Astrocyte of the spinal cord (primary cell): ENCODE measurements at regions not wholly inside any gene's neighbourhood (a gene's known extent, or its start where the extent isn't known, plus 50 kb on each side); places are given as distances from the start of the nearest gene placed in this dataset.
"Not testable (repeated sequence)": the region's sequence is repeated elsewhere in the genome, so short reads cannot be mapped to it uniquely, and the experiment has no call there.

Experiments used
- DNase-seq: peaks from one replicate; pipeline ENCODE4 v3.0.0; 2011; ENCODE audit warnings: low read depth, low spot score
- H3K4me3 ChIP-seq: 2 replicates; pipeline ENCODE4 v1.5.1; 2011; ENCODE audit warnings: low read depth, mild to moderate bottlenecking, low read length, moderate library complexity
- in situ Hi-C: cut with HindIII; loops from 2 replicates; pipeline ENCODE4 v1.10.0; 2017; ENCODE audit warnings: low sequenced_read_pairs
- TF ChIP-seq, protein P1 (sequence below): IDR thresholded peaks from 2 replicates; pipeline ENCODE4 v1.5.1; 2012; ENCODE audit warnings: low read depth, mild to moderate bottlenecking, low read length, inconsistent platforms

DNA sequence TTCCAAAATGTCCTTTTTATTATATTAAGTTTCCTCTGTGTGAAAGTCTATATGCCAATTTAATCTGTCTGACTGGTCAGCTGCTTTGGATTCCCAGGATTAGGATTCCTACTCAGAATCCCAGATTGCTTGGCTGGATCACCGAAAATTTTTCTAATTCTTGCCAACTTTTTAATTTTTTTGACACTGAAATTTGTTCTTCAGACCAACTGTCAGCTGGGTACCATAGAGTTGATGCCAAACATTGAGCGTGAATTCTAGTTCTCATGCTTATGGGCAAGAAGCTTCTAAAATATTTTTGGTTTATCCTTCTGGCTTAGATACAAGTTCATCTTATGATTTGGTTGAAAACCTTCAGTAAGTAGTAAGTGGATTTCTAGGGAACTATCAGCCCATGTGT is 1611.4 kb upstream of the FLRT2 start:
- H3K4me3 ChIP-seq, result no peak overlapping the region
- in situ Hi-C loops, result no loop called here
- DNase-seq, result no peak
- TF ChIP-seq, protein P1, sequence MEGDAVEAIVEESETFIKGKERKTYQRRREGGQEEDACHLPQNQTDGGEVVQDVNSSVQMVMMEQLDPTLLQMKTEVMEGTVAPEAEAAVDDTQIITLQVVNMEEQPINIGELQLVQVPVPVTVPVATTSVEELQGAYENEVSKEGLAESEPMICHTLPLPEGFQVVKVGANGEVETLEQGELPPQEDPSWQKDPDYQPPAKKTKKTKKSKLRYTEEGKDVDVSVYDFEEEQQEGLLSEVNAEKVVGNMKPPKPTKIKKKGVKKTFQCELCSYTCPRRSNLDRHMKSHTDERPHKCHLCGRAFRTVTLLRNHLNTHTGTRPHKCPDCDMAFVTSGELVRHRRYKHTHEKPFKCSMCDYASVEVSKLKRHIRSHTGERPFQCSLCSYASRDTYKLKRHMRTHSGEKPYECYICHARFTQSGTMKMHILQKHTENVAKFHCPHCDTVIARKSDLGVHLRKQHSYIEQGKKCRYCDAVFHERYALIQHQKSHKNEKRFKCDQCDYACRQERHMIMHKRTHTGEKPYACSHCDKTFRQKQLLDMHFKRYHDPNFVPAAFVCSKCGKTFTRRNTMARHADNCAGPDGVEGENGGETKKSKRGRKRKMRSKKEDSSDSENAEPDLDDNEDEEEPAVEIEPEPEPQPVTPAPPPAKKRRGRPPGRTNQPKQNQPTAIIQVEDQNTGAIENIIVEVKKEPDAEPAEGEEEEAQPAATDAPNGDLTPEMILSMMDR, result no peak

DNA sequence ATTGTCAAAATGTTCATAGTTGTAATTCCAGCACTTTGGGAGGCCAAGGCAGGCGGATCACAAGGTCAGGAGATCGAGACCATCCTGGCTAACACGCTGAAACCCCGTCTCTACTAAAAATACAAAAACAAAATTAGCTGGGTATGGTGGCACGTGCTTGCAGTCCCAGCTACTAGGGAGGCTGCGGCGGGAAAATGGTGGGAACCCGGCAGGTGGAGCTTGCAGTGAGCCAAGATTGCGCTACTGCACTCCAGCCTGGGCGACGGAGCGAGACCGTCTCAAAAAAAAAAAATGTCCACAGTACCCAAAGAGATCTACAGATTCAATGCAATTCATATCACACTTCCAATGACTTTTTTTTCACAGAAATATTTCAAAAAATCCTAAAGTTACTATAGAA is 1610.3 kb upstream of the FLRT2 start:
- in situ Hi-C loops, H3K4me3 ChIP-seq, DNase-seq: not testable (repeated sequence)

GRCh38 chr14:83923842-83924241 is 1606.1 kb upstream of the FLRT2 start:
- no peak for DNase-seq
- in situ Hi-C loops, result no loop called here

DNA sequence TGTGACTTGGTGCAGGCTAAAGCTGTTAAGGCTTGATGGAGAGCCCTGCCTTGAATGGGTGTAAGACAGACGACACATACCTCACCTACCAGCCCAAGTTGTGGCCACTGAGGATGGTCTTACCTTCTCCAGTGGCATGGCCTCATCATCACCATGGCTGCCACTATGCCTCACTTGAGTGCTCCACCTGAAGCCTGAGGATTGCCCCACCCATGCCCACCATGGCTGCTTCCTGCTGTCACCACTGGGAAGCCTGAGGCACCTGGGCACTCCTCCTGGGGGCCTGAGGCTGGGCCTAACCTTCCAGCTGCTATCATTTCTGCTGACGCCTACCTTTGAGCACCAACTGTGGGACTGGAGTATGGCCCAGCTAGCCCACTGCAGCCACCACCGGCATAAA is 1605.7 kb upstream of the FLRT2 start:
- in situ Hi-C loops, result no loop called here
- TF ChIP-seq, protein P1, result no peak
- no peak for DNase-seq
- no peak overlapping the region for H3K4me3 ChIP-seq

More at GRCh38 chr14:83923842-83924241, 1606.1 kb upstream of the FLRT2 start:
- no peak overlapping the region for H3K4me3 ChIP-seq
- TF ChIP-seq, protein P1, result no peak

GRCh38 chr14:83940253-83940652 is 1589.7 kb upstream of the FLRT2 start:
- TF ChIP-seq, protein P1, result no peak
- H3K4me3 ChIP-seq, result no peak overlapping the region
- in situ Hi-C loops, result no loop called here
- DNase-seq, result no peak

GRCh38 chr14:83958359-83958758 is 1571.6 kb upstream of the FLRT2 start:
- in situ Hi-C loops, result no loop called here
- TF ChIP-seq, protein P1, result no peak
- DNase-seq, result no peak
- no peak overlapping the region for H3K4me3 ChIP-seq

DNA sequence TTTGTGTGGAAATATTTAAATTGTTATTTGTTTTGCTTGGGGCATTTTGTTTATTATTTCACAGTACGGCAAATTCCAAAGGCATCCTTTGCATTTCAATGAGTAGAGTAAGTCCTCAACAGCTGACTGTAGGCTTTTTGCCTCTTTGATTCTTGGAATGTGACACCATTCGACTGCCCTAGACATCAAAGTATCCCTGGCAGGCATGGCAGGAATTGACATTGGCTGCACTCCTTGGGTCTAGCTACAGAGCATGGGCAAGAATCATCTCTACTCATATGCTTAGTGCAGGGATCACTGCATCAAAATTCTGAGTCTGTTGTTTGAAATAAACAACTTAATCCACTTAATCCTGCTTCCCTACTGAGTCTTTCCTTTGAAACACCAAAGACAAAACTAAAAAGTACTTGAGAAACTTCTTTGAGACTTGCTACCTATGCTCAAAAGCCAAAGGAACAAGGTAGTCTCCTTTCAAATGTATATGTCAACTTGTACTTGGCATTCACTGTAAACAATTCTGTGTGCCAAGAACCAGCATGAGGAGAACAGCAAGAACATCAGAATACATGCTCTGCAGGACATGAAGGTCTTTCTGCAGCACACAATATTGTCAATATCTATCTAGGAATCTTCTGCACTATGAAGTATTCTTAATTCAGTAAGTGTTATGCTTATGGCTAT is 1569.0 kb upstream of the FLRT2 start:
- TF ChIP-seq, protein P1, result no peak
- in situ Hi-C loops, result no loop called here
- no peak overlapping the region for H3K4me3 ChIP-seq
- no peak for DNase-seq
